ENCODE measurements at regions not wholly inside any gene's neighbourhood (a gene's known extent, or its start where the extent isn't known, plus 50 kb on each side); places are given as distances from the start of the nearest gene placed in this dataset.

GRCh38 chr5:15073453-15073852 lies 201.9 kb upstream of the ANKH start:
- CTCF ChIA-PET: no interaction called here
- H4K20me1 ChIP-seq (ENCODE audit: control insufficient read depth, insufficient read depth): no peaks in the 10 kb centered on the region
- intact Hi-C loops (cut with micrococcal nuclease; ENCODE audit: unreplicated experiment) (no loop called here), in situ Hi-C loops (cut with MboI) (no loop called here)
- peak; percentile 86 for TF ChIP-seq NFYB (IDR thresholded peaks at IDR 0.05; ENCODE audit: insufficient read depth, low read depth, low read length)
- peak; percentile 34 for TF ChIP-seq USF1 (IDR thresholded peaks at IDR 0.05; ENCODE audit: borderline replicate concordance, extremely low read length, insufficient read depth, low read depth, low read length)
- no peak for TF ChIP-seq BCL3 (IDR thresholded peaks at IDR 0.05; ENCODE audit: borderline replicate concordance, insufficient read depth, low read depth, low read length, poor library complexity, severe bottlenecking)
- no peak overlapping the region for H2AFZ ChIP-seq (ENCODE audit: control insufficient read depth, low read depth, low read length)
- H3K27ac ChIP-seq (ENCODE audit: control insufficient read depth, insufficient read depth): no peak overlapping the region
- no peak overlapping the region for H3K9ac ChIP-seq (ENCODE audit: control insufficient read depth, insufficient read depth, low read length)
- no peak for ATAC-seq
- no peaks in the 10 kb centered on the region for H3K9me3 ChIP-seq (replicated peaks; ENCODE audit: control insufficient read depth, insufficient read depth, low read length)
- H3K27me3 ChIP-seq (replicated peaks in 1 of 2; ENCODE audit: control insufficient read depth in 2 of 2, insufficient read depth in 2 of 2, low read length in 1 of 2): no peaks in the 10 kb centered on the region
- no peak for DNase-seq (ENCODE audit: low read depth, low spot score)
- H3K4me3 ChIP-seq: no peak overlapping the region
- RAD21 ChIA-PET (ENCODE audit: unreplicated experiment): no interaction called here
- SMC1A ChIA-PET (ENCODE audit: uncharacterized antibody, unreplicated experiment): no interaction called here
- WGBS (ENCODE audit: insufficient coverage, insufficient replicate concordance, low lambda C conversion rate, missing lambda C conversion rate): 13% methylated on average over 3 of the region's 3 CpGs
- no peaks in the 10 kb centered on the region for H3K4me1 ChIP-seq (ENCODE audit: control insufficient read depth, insufficient read depth, low read length)
- no peaks in the 10 kb centered on the region for H3K79me2 ChIP-seq (ENCODE audit: control insufficient read depth, insufficient read depth, low read length)
- no peaks in the 10 kb centered on the region for H3K36me3 ChIP-seq (ENCODE audit: control insufficient read depth in 2 of 2, insufficient read depth in 2 of 2, low read length in 1 of 2)
- no peak overlapping the region for H3K4me2 ChIP-seq (ENCODE audit: control insufficient read depth, insufficient read depth)
- POLR2A ChIA-PET: no interaction called here
- BruUV-seq (replicated peaks): no TSS peak
- FAIRE-seq: no peak

GRCh38 chr5:15070907-15071306 lies 199.3 kb upstream of the ANKH start:
- no peak for ATAC-seq
- in situ Hi-C loops (cut with MboI) (no loop called here), intact Hi-C loops (cut with micrococcal nuclease; ENCODE audit: unreplicated experiment) (no loop called here)
- Histone ChIP-seq H3K36me3 (ENCODE audit: control insufficient read depth in 2 of 2, insufficient read depth in 2 of 2, low read length in 1 of 2) (no peaks in the 10 kb centered on the region), H2AFZ (ENCODE audit: control insufficient read depth, low read depth, low read length) (no peak overlapping the region), H3K4me1 (ENCODE audit: control insufficient read depth, insufficient read depth, low read length) (no peaks in the 10 kb centered on the region), H3K9ac (ENCODE audit: control insufficient read depth, insufficient read depth, low read length) (no peak overlapping the region), H3K79me2 (ENCODE audit: control insufficient read depth, insufficient read depth, low read length) (no peaks in the 10 kb centered on the region), H3K27ac (ENCODE audit: control insufficient read depth, insufficient read depth) (no peak overlapping the region), H3K27me3 (replicated peaks in 1 of 2; ENCODE audit: control insufficient read depth in 2 of 2, insufficient read depth in 2 of 2, low read length in 1 of 2) (no peaks in the 10 kb centered on the region), H4K20me1 (ENCODE audit: control insufficient read depth, insufficient read depth) (no peaks in the 10 kb centered on the region), H3K4me3 (no peak overlapping the region), H3K4me2 (ENCODE audit: control insufficient read depth, insufficient read depth) (no peak overlapping the region), H3K9me3 (replicated peaks; ENCODE audit: control insufficient read depth, insufficient read depth, low read length) (no peaks in the 10 kb centered on the region)
- ChIA-PET SMC1A (ENCODE audit: uncharacterized antibody, unreplicated experiment) (no interaction called here), RAD21 (ENCODE audit: unreplicated experiment) (no interaction called here), POLR2A (no interaction called here), CTCF (interaction anchor here (0.6 kb wide), 1 partner anchor 210 kb away, joined by 3 read pairs; no protein-coding TSS in a partner anchor)
- FAIRE-seq: no peak
- WGBS (ENCODE audit: insufficient coverage, insufficient replicate concordance, low lambda C conversion rate, missing lambda C conversion rate): 38% methylated on average over 6 of the region's 6 CpGs
- BruUV-seq (replicated peaks): no TSS peak
- DNase-seq (ENCODE audit: low read depth, low spot score): no peak
- TF ChIP-seq IRF3 (IDR thresholded peaks at IDR 0.05) (no peak), ZNF274 (IDR thresholded peaks at IDR 0.05; ENCODE audit: insufficient read depth, insufficient read length) (no peak), TCF7 (IDR thresholded peaks at IDR 0.05; ENCODE audit: borderline replicate concordance) (no peak), MYC (IDR thresholded peaks at IDR 0.05; ENCODE audit: insufficient read depth, insufficient read length, insufficient replicate concordance, low read length, severe bottlenecking) (no peak), RAD51 (IDR thresholded peaks at IDR 0.05) (no peak), MYB (IDR thresholded peaks at IDR 0.05; ENCODE audit: borderline replicate concordance, low read depth, low read length) (no peak), SPI1 (IDR thresholded peaks at IDR 0.05; ENCODE audit: borderline replicate concordance, insufficient read depth, low read depth, low read length) (no peak), RB1 (IDR thresholded peaks at IDR 0.05; ENCODE audit: borderline replicate concordance) (no peak), CREB1 (IDR thresholded peaks at IDR 0.05; ENCODE audit: low read depth) (no peak), RFX5 (IDR thresholded peaks at IDR 0.05; ENCODE audit: low read depth, low read length) (no peak), NBN (IDR thresholded peaks at IDR 0.05) (no peak), USF1 (IDR thresholded peaks at IDR 0.05; ENCODE audit: borderline replicate concordance, extremely low read length, insufficient read depth, low read depth, low read length) (no peak)
